Prostate gland (tissue), 2 donors: ENCODE measurements at regions not wholly inside any gene's neighbourhood (a gene's known extent, or its start where the extent isn't known, plus 50 kb on each side); places are given as distances from the start of the nearest gene placed in this dataset.

Experiments
- DNase-seq: peaks from one replicate; pipeline ENCODE4 v3.0.0-alpha.2; 2019; ENCODE audit warnings: low spot score
- H3K27ac ChIP-seq, 2 donors: fragments of 200-600 bp; sonication (generic); 2 replicates each; pipeline ENCODE4 v1.5.1; 2017 to 2019
- H3K27me3 ChIP-seq: fragments of 200-600 bp; sonication (generic); replicated peaks from 2 replicates; pipeline ENCODE4 v1.5.1; 2019; ENCODE audit not compliant: insufficient read depth
- H3K36me3 ChIP-seq, 2 donors: fragments of 200-600 bp; sonication (generic); 1 replicate in 1 of 2; 2 replicates in 1 of 2; pipeline versions ENCODE4 v1.5.1 to v1.8.1; 2017 to 2019
- H3K4me1 ChIP-seq: fragments of 200-600 bp; sonication (generic); replicated peaks from 2 replicates; pipeline ENCODE4 v1.5.1; 2019
- H3K4me3 ChIP-seq, 2 donors: fragments of 200-600 bp; sonication (generic); 2 replicates each; pipeline ENCODE4 v1.5.1; 2017 to 2019
- H3K9me3 ChIP-seq: fragments of 200-600 bp; sonication (generic); 2 replicates; pipeline ENCODE4 v1.5.1; 2017
- CTCF ChIP-seq, 4 experiments: fragments of 200-600 bp in 2 of 4; fragments of 450-650 bp in 2 of 4; sonication (generic) in 2 of 4; IDR thresholded peaks; 1 replicate in 3 of 4; 2 replicates in 1 of 4; pipeline ENCODE4 v1.5.1; 2016 to 2019; ENCODE audit warnings: antibody characterized with exemption in 4 of 4, mild to moderate bottlenecking in 2 of 4, moderate library complexity in 2 of 4
- POLR2A ChIP-seq: fragments of 450-650 bp; IDR thresholded peaks from one replicate; pipeline ENCODE4 v1.6.1; 2016; ENCODE audit warnings: antibody characterized with exemption, mild to moderate bottlenecking
- POLR2AphosphoS5 ChIP-seq: sonication (generic); formaldehyde crosslinking; IDR thresholded peaks from one replicate; pipeline ENCODE4 v1.6.1; 2017; ENCODE audit warnings: antibody characterized with exemption
- WGBS: methylation state at CpG from one replicate; pipeline ENCODE4 v1.1.5; 2018; 5-methylcytosine and 5-hydroxymethylcytosine counted together
- intact Hi-C: fragments of 100-400 bp; cut with DNase I; formaldehyde crosslinking; loops from one replicate; pipeline ENCODE4 v1.14.2; 2022

GRCh38 chr3:71991681-71992080, 206.7 kb upstream of the PROK2 start:
- no peaks in the 10 kb centered on the region for H3K9me3 ChIP-seq
- H3K36me3 ChIP-seq, result no peaks in the 10 kb centered on the region
- intact Hi-C loops, result no loop called here
- no peak overlapping the region for H3K4me3 ChIP-seq
- H3K27ac ChIP-seq, result no peak overlapping the region
- no peak for DNase-seq
- TF ChIP-seq POLR2AphosphoS5 (no peak), POLR2A (no peak), CTCF (IDR thresholded peaks at IDR 0.05) (no peak)
- no peaks in the 10 kb centered on the region for H3K27me3 ChIP-seq
- 27% methylated on average over 2 of the region's 2 CpGs for WGBS
- H3K4me1 ChIP-seq, result no peaks in the 10 kb centered on the region

GRCh38 chr3:71991046-71991445, 206.1 kb upstream of the PROK2 start:
- Histone ChIP-seq H3K9me3 (no peaks in the 10 kb centered on the region), H3K4me3 (no peak overlapping the region), H3K36me3 (no peaks in the 10 kb centered on the region), H3K4me1 (no peaks in the 10 kb centered on the region), H3K27me3 (no peaks in the 10 kb centered on the region), H3K27ac (no peak overlapping the region)
- TF ChIP-seq CTCF (IDR thresholded peaks at IDR 0.05) (no peak), POLR2AphosphoS5 (no peak), POLR2A (no peak)
- WGBS, result 94% methylated on average over 3 of the region's 3 CpGs
- no peak for DNase-seq
- intact Hi-C loops, result no loop called here

GRCh38 chr3:71990545-71990944, 205.6 kb upstream of the PROK2 start:
- Histone ChIP-seq H3K27ac (no peak overlapping the region), H3K4me1 (no peaks in the 10 kb centered on the region), H3K9me3 (no peaks in the 10 kb centered on the region), H3K4me3 (no peak overlapping the region), H3K36me3 (no peaks in the 10 kb centered on the region), H3K27me3 (no peaks in the 10 kb centered on the region)
- intact Hi-C loops, result no loop called here
- TF ChIP-seq CTCF (IDR thresholded peaks at IDR 0.05) (no peak), POLR2A (no peak), POLR2AphosphoS5 (no peak)
- no peak for DNase-seq

- Histone ChIP-seq H3K4me3 (no peak overlapping the region), H3K4me1 (no peaks in the 10 kb centered on the region), H3K27ac (no peak overlapping the region), H3K27me3 (no peaks in the 10 kb centered on the region), H3K9me3 (no peaks in the 10 kb centered on the region), H3K36me3 (no peaks in the 10 kb centered on the region)
- TF ChIP-seq POLR2A, result no peak
- no peak for TF ChIP-seq POLR2AphosphoS5
- TF ChIP-seq CTCF (IDR thresholded peaks at IDR 0.05), result no peak
- no peak for DNase-seq
- WGBS, result 69% methylated on average over 4 of the region's 4 CpGs
- intact Hi-C loops, result no loop called here
Observed at GRCh38 chr3:71989165-71989564, 204.2 kb upstream of the PROK2 start.

GRCh38 chr3:71987828-71988227, 202.9 kb upstream of the PROK2 start:
- TF ChIP-seq CTCF (IDR thresholded peaks at IDR 0.05) (no peak), POLR2AphosphoS5 (no peak), POLR2A (no peak)
- Histone ChIP-seq H3K4me1 (no peaks in the 10 kb centered on the region), H3K27me3 (no peaks in the 10 kb centered on the region), H3K36me3 (no peaks in the 10 kb centered on the region), H3K9me3 (no peaks in the 10 kb centered on the region), H3K4me3 (no peak overlapping the region), H3K27ac (no peak overlapping the region)
- no peak for DNase-seq
- 75% methylated on average over 5 of the region's 5 CpGs for WGBS
- intact Hi-C loops, result no loop called here
